ENCODE measurements at regions not wholly inside any gene's neighbourhood (a gene's known extent, or its start where the extent isn't known, plus 50 kb on each side); places are given as distances from the start of the nearest gene placed in this dataset.

DNA sequence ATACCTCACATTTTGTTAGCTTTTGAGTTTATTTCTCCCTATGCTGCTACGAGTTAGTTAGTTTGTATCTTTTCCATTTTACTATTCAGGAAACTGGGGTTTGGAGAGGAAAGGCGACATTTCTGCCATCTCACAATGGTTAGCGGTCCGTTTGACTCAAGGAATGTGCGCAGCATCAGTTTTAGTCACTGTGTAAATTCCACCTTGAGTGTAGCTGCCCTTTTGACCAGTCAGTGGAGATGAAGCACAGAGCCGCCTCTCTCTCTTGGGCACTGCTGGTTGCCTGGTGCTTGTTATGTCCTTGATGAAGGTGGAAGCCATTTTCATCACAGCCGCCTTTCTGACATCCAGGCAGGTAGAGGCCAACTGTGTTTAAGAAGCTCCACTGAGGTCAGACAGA is 185.5 kb downstream of the SCP2D1 start:
- TF ChIP-seq, protein P1, sequence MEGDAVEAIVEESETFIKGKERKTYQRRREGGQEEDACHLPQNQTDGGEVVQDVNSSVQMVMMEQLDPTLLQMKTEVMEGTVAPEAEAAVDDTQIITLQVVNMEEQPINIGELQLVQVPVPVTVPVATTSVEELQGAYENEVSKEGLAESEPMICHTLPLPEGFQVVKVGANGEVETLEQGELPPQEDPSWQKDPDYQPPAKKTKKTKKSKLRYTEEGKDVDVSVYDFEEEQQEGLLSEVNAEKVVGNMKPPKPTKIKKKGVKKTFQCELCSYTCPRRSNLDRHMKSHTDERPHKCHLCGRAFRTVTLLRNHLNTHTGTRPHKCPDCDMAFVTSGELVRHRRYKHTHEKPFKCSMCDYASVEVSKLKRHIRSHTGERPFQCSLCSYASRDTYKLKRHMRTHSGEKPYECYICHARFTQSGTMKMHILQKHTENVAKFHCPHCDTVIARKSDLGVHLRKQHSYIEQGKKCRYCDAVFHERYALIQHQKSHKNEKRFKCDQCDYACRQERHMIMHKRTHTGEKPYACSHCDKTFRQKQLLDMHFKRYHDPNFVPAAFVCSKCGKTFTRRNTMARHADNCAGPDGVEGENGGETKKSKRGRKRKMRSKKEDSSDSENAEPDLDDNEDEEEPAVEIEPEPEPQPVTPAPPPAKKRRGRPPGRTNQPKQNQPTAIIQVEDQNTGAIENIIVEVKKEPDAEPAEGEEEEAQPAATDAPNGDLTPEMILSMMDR (IDR thresholded peaks at IDR 0.05; ENCODE audit: insufficient read depth, low read length): no peak
- TF ChIP-seq, protein P2, sequence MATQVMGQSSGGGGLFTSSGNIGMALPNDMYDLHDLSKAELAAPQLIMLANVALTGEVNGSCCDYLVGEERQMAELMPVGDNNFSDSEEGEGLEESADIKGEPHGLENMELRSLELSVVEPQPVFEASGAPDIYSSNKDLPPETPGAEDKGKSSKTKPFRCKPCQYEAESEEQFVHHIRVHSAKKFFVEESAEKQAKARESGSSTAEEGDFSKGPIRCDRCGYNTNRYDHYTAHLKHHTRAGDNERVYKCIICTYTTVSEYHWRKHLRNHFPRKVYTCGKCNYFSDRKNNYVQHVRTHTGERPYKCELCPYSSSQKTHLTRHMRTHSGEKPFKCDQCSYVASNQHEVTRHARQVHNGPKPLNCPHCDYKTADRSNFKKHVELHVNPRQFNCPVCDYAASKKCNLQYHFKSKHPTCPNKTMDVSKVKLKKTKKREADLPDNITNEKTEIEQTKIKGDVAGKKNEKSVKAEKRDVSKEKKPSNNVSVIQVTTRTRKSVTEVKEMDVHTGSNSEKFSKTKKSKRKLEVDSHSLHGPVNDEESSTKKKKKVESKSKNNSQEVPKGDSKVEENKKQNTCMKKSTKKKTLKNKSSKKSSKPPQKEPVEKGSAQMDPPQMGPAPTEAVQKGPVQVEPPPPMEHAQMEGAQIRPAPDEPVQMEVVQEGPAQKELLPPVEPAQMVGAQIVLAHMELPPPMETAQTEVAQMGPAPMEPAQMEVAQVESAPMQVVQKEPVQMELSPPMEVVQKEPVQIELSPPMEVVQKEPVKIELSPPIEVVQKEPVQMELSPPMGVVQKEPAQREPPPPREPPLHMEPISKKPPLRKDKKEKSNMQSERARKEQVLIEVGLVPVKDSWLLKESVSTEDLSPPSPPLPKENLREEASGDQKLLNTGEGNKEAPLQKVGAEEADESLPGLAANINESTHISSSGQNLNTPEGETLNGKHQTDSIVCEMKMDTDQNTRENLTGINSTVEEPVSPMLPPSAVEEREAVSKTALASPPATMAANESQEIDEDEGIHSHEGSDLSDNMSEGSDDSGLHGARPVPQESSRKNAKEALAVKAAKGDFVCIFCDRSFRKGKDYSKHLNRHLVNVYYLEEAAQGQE (IDR thresholded peaks at IDR 0.05; ENCODE audit: insufficient replicate concordance, low read depth): no peak
- no peak for TF ChIP-seq GABPA (IDR thresholded peaks at IDR 0.05; ENCODE audit: low read depth)

Data from HL-60 (cell line).